SJSA1 (cell line): ENCODE measurements at regions not wholly inside any gene's neighbourhood (a gene's known extent, or its start where the extent isn't known, plus 50 kb on each side); places are given as distances from the start of the nearest gene placed in this dataset.

Experiments
- DNase-seq, 2 experiments: peaks; one replicate each; pipeline ENCODE4 v3.0.0-alpha.2; 2015 to 2020; ENCODE audit warnings: low spot score in 2 of 2, low read depth in 1 of 2
- H3K27ac ChIP-seq: fragments of 250-450 bp; sonication (Bioruptor Pico); 2 replicates; pipeline ENCODE4 v1.5.1; 2020; ENCODE audit warnings: mild to moderate bottlenecking, moderate library complexity
- H3K27me3 ChIP-seq: fragments of 250-450 bp; sonication (Bioruptor Pico); replicated peaks from 2 replicates; pipeline ENCODE4 v1.5.1; 2020; ENCODE audit warnings: mild to moderate bottlenecking, moderate library complexity
- H3K36me3 ChIP-seq: fragments of 250-450 bp; sonication (Bioruptor Pico); 2 replicates; pipeline ENCODE4 v1.5.1; 2020; ENCODE audit warnings: mild to moderate bottlenecking
- H3K4me1 ChIP-seq: fragments of 250-450 bp; sonication (Bioruptor Pico); replicated peaks from 2 replicates; pipeline ENCODE4 v1.6.1; 2021; ENCODE audit warnings: mild to moderate bottlenecking
- H3K4me3 ChIP-seq: fragments of 250-450 bp; sonication (Bioruptor Pico); 2 replicates; pipeline ENCODE4 v1.5.1; 2020; ENCODE audit warnings: mild to moderate bottlenecking
- H3K9me3 ChIP-seq: fragments of 250-450 bp; sonication (Bioruptor Pico); replicated peaks from 2 replicates; pipeline ENCODE4 v1.5.1; 2020; ENCODE audit warnings: mild to moderate bottlenecking

- Histone ChIP-seq H3K4me3 (no peak overlapping the region), H3K27ac (no peak overlapping the region), H3K36me3 (no peaks in the 10 kb centered on the region), H3K4me1 (no peaks in the 10 kb centered on the region), H3K9me3 (no peaks in the 10 kb centered on the region), H3K27me3 (no peaks in the 10 kb centered on the region)
- DNase-seq, result no peak
These were observed 261.1 kb upstream of the NR4A3 start for GRCh38 chr9:99560561-99560960.

GRCh38 chr9:99561509-99561917, 260.2 kb upstream of the NR4A3 start:
- no peaks in the 10 kb centered on the region for H3K27me3 ChIP-seq
- DNase-seq, result no peak
- H3K4me1 ChIP-seq, result no peaks in the 10 kb centered on the region
- no peaks in the 10 kb centered on the region for H3K9me3 ChIP-seq
- H3K4me3 ChIP-seq, result no peak overlapping the region
- no peak overlapping the region for H3K27ac ChIP-seq
- H3K36me3 ChIP-seq, result no peaks in the 10 kb centered on the region

GRCh38 chr9:99561961-99562565, 259.6 kb upstream of the NR4A3 start:
- DNase-seq, result no peak
- H3K27me3 ChIP-seq, result no peaks in the 10 kb centered on the region
- H3K4me1 ChIP-seq, result no peaks in the 10 kb centered on the region
- H3K4me3 ChIP-seq, result no peak overlapping the region
- no peaks in the 10 kb centered on the region for H3K36me3 ChIP-seq
- no peak overlapping the region for H3K27ac ChIP-seq
- H3K9me3 ChIP-seq, result no peaks in the 10 kb centered on the region

GRCh38 chr9:99563364-99563763, 258.3 kb upstream of the NR4A3 start:
- Histone ChIP-seq H3K27ac (no peak overlapping the region), H3K9me3 (no peaks in the 10 kb centered on the region), H3K36me3 (no peaks in the 10 kb centered on the region), H3K4me1 (no peaks in the 10 kb centered on the region), H3K27me3 (no peaks in the 10 kb centered on the region), H3K4me3 (no peak overlapping the region)
- DNase-seq, result no peak

GRCh38 chr9:99565203-99565602, 256.5 kb upstream of the NR4A3 start:
- no peaks in the 10 kb centered on the region for H3K9me3 ChIP-seq
- no peak for DNase-seq
- H3K4me3 ChIP-seq, result no peak overlapping the region
- H3K36me3 ChIP-seq, result no peaks in the 10 kb centered on the region
- no peaks in the 10 kb centered on the region for H3K27me3 ChIP-seq
- H3K4me1 ChIP-seq, result no peaks in the 10 kb centered on the region
- H3K27ac ChIP-seq, result no peak overlapping the region

GRCh38 chr9:99567436-99567835, 254.2 kb upstream of the NR4A3 start:
- Histone ChIP-seq H3K36me3 (no peaks in the 10 kb centered on the region), H3K4me1 (no peaks in the 10 kb centered on the region), H3K27ac (no peak overlapping the region), H3K27me3 (no peaks in the 10 kb centered on the region), H3K4me3 (no peak overlapping the region), H3K9me3 (no peaks in the 10 kb centered on the region)
- no peak for DNase-seq

GRCh38 chr9:99569840-99570239, 251.8 kb upstream of the NR4A3 start:
- no peak for DNase-seq
- no peak overlapping the region for H3K27ac ChIP-seq
- no peak overlapping the region for H3K4me3 ChIP-seq
- no peaks in the 10 kb centered on the region for H3K4me1 ChIP-seq
- H3K9me3 ChIP-seq, result no peaks in the 10 kb centered on the region
- H3K27me3 ChIP-seq, result no peaks in the 10 kb centered on the region
- H3K36me3 ChIP-seq, result no peaks in the 10 kb centered on the region

- Histone ChIP-seq H3K27ac (no peak overlapping the region), H3K4me3 (no peak overlapping the region), H3K36me3 (no peaks in the 10 kb centered on the region), H3K9me3 (no peaks in the 10 kb centered on the region), H3K4me1 (no peaks in the 10 kb centered on the region), H3K27me3 (no peaks in the 10 kb centered on the region)
- no peak for DNase-seq
These were observed 249.1 kb upstream of the NR4A3 start for GRCh38 chr9:99572567-99572966.

GRCh38 chr9:99573085-99573484, 248.6 kb upstream of the NR4A3 start:
- H3K4me1 ChIP-seq, result no peaks in the 10 kb centered on the region
- DNase-seq, result no peak
- H3K9me3 ChIP-seq, result no peaks in the 10 kb centered on the region

GRCh38 chr9:99573886-99574285, 247.8 kb upstream of the NR4A3 start:
- Histone ChIP-seq H3K36me3 (no peaks in the 10 kb centered on the region), H3K4me1 (no peaks in the 10 kb centered on the region), H3K27me3 (no peaks in the 10 kb centered on the region), H3K4me3 (no peak overlapping the region), H3K9me3 (no peaks in the 10 kb centered on the region), H3K27ac (no peak overlapping the region)
- no peak for DNase-seq

More at GRCh38 chr9:99573085-99573484, 248.6 kb upstream of the NR4A3 start:
- Histone ChIP-seq H3K27me3 (no peaks in the 10 kb centered on the region), H3K36me3 (no peaks in the 10 kb centered on the region), H3K4me3 (no peak overlapping the region), H3K27ac (no peak overlapping the region)

GRCh38 chr9:99576002-99576401, 245.7 kb upstream of the NR4A3 start:
- Histone ChIP-seq H3K4me3 (no peak overlapping the region), H3K36me3 (no peaks in the 10 kb centered on the region), H3K27me3 (no peaks in the 10 kb centered on the region), H3K9me3 (no peaks in the 10 kb centered on the region), H3K4me1 (no peaks in the 10 kb centered on the region), H3K27ac (no peak overlapping the region)
- no peak for DNase-seq

GRCh38 chr9:99576876-99577275, 244.8 kb upstream of the NR4A3 start:
- Histone ChIP-seq H3K9me3 (no peaks in the 10 kb centered on the region), H3K27ac (no peak overlapping the region), H3K4me3 (no peak overlapping the region), H3K36me3 (no peaks in the 10 kb centered on the region), H3K27me3 (no peaks in the 10 kb centered on the region), H3K4me1 (no peaks in the 10 kb centered on the region)
- no peak for DNase-seq

GRCh38 chr9:99577351-99577750, 244.3 kb upstream of the NR4A3 start:
- Histone ChIP-seq H3K36me3 (no peaks in the 10 kb centered on the region), H3K4me1 (no peaks in the 10 kb centered on the region), H3K27me3 (no peaks in the 10 kb centered on the region), H3K4me3 (no peak overlapping the region), H3K27ac (no peak overlapping the region), H3K9me3 (no peaks in the 10 kb centered on the region)
- DNase-seq, result no peak

- Histone ChIP-seq H3K4me3 (no peak overlapping the region), H3K27me3 (no peaks in the 10 kb centered on the region), H3K4me1 (no peaks in the 10 kb centered on the region), H3K27ac (no peak overlapping the region), H3K36me3 (no peaks in the 10 kb centered on the region), H3K9me3 (no peaks in the 10 kb centered on the region)
- no peak for DNase-seq
These were observed 243.0 kb upstream of the NR4A3 start for GRCh38 chr9:99578666-99579065.

GRCh38 chr9:99579964-99580363, 241.7 kb upstream of the NR4A3 start:
- no peaks in the 10 kb centered on the region for H3K9me3 ChIP-seq

More at GRCh38 chr9:99579964-99580363, 241.7 kb upstream of the NR4A3 start:
- no peaks in the 10 kb centered on the region for H3K27me3 ChIP-seq
- H3K4me3 ChIP-seq, result no peak overlapping the region
- H3K4me1 ChIP-seq, result no peaks in the 10 kb centered on the region
- no peak for DNase-seq
- H3K36me3 ChIP-seq, result no peaks in the 10 kb centered on the region
- no peak overlapping the region for H3K27ac ChIP-seq
